ENCODE measurements at regions not wholly inside any gene's neighbourhood (a gene's known extent, or its start where the extent isn't known, plus 50 kb on each side); places are given as distances from the start of the nearest gene placed in this dataset.

GRCh38 chrX:87874043-87874442 lies 356.4 kb downstream of the KLHL4 start:
- no peak for TF ChIP-seq CTCF (IDR thresholded peaks at IDR 0.05)
- TF ChIP-seq POLR2A (IDR thresholded peaks at IDR 0.05): no peak

All from tibial nerve (tissue), 3 donors.